Pancreas (tissue), 10 donors: ENCODE measurements at regions not wholly inside any gene's neighbourhood (a gene's known extent, or its start where the extent isn't known, plus 50 kb on each side); places are given as distances from the start of the nearest gene placed in this dataset.
"Not testable (repeated sequence)": the region's sequence is repeated elsewhere in the genome, so short reads cannot be mapped to it uniquely, and the experiment has no call there.

Experiments
- ATAC-seq, 4 donors: fragments of 200-7000 bp; cut with Tn5 transposase; one replicate each; pipeline versions ENCODE4 v1.8.0 to v1.9.1; 2020; ENCODE audit warnings: mild to moderate bottlenecking in 4 of 4, moderate library complexity in 4 of 4
- DNase-seq, 6 donors: peaks; one replicate each; pipeline ENCODE4 v3.0.0-alpha.2; 2020
- FAIRE-seq: peaks from 2 replicates; lab custom pipeline; 2012; peaks lifted over from hg19 to GRCh38; lab: Jason Lieb, UNC
- H3K27ac ChIP-seq, 4 donors: fragments of 200-600 bp; sonication (generic); 1 replicate in 3 of 4; 2 replicates in 1 of 4; pipeline versions ENCODE4 v1.5.0 to v1.8.0; 2020
- H3K27me3 ChIP-seq, 4 donors: fragments of 200-600 bp; one replicate each; pipeline ENCODE4 v1.8.0; 2021
- H3K36me3 ChIP-seq, 3 donors: fragments of 200-600 bp; sonication (generic) in 1 of 3; one replicate each; pipeline versions ENCODE4 v1.5.0 to v1.8.0; 2020 to 2021
- H3K4me1 ChIP-seq, 3 donors: fragments of 200-600 bp; one replicate each; pipeline ENCODE4 v1.8.0; 2021
- H3K4me3 ChIP-seq, 4 donors: fragments of 200-600 bp; sonication (generic) in 2 of 4; one replicate each; pipeline versions ENCODE4 v1.5.0 to v1.8.0; 2020 to 2021
- H3K9me3 ChIP-seq, 4 donors: fragments of 200-600 bp; one replicate each; pipeline ENCODE4 v1.8.0; 2021
- CTCF ChIP-seq, 4 donors: fragments of 200-600 bp; sonication (generic) in 3 of 4; IDR thresholded peaks; one replicate each; pipeline versions ENCODE4 v1.5.0 to v1.8.0; 2021; ENCODE audit warnings: antibody characterized with exemption in 4 of 4
- WGBS, 2 donors: extraction: QIAGEN DNeasy Blood & Tissue Kit; methylation state at CpG; one replicate each; pipeline ENCODE4 v1.1.7; 2013; 5-methylcytosine and 5-hydroxymethylcytosine counted together
- intact Hi-C, 3 donors: fragments of 100-400 bp; cut with DNase I; formaldehyde crosslinking; loops; one replicate each; pipeline versions ENCODE4 v1.11.1 to v1.14.2; 2022
- donor health status: healthy with polysubstance abuse.
- donor health status: DM: no; HTN: no; CAD: no; lungs with moderate emphysema.
- donor health status: DM: no; HTN: no; CAD: no.
- donor health status: control.
- donor health status: control.
- donor health status: Bipolar disorder and iron deficiency.
- donor health status: DM: yes; HTN: yes; CAD: no.
- donor health status: DM: no; HTN: no; CAD: no.
- donor health status: DM: no; HTN: no; CAD: no.
- donor health status: DM: yes; HTN: yes; CAD: no.

- WGBS, 2 donors: 74 to 82% methylated on average over 3 of the region's 3 CpGs
- Histone ChIP-seq H3K4me3 (no peak overlapping the region), H3K9me3 (no peaks in the 10 kb centered on the region), H3K4me1 (no peaks in the 10 kb centered on the region), H3K27ac (no peak overlapping the region), H3K27me3 (no peaks in the 10 kb centered on the region), H3K36me3 (no peaks in the 10 kb centered on the region)
- intact Hi-C loops: no loop called here
- FAIRE-seq (no peak), DNase-seq (no peak), ATAC-seq (peak in 2 of 4 donors; percentile 51 to 68)
- no peak for TF ChIP-seq CTCF (IDR thresholded peaks at IDR 0.05)
These were observed 580.8 kb downstream of the BNC2 start for GRCh38 chr9:16289639-16290038.

GRCh38 chr9:16290169-16290568, 580.3 kb downstream of the BNC2 start:
- H3K4me1 ChIP-seq: no peaks in the 10 kb centered on the region
- ATAC-seq (peak in 2 of 4 donors; percentile 23 to 25), FAIRE-seq (no peak), DNase-seq (no peak)
- no peak overlapping the region for H3K4me3 ChIP-seq
- no peaks in the 10 kb centered on the region for H3K36me3 ChIP-seq
- H3K27ac ChIP-seq: no peak overlapping the region
- no peaks in the 10 kb centered on the region for H3K9me3 ChIP-seq
- no peak for TF ChIP-seq CTCF (IDR thresholded peaks at IDR 0.05)
- no peaks in the 10 kb centered on the region for H3K27me3 ChIP-seq
- intact Hi-C loops: no loop called here
- 56 to 67% methylated on average over 5 of the region's 5 CpGs for WGBS, 2 donors

DNA sequence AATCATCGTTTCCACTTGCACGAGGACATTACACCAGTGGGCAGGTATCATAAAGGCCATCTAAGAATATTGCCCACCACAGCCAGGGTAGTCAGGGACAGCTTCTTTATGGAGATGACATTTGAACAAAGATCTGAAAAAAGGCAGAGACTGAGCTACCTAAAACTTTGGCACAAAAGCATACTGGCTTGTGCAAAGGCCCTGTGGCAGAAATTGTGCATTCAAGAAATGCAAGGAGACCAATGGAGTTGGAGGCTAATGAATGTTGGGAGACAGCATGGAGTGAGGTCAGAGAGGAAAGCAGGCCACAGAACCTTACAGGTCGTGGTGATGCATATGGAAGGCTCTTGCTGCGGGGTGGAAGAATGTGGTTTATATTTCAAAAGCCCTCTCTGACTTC, 578.5 kb downstream of the BNC2 start:
- FAIRE-seq: no peak
- TF ChIP-seq CTCF (IDR thresholded peaks at IDR 0.05): no peak
- WGBS, 2 donors: 79 to 93% methylated on average over 4 of the region's 4 CpGs
- H3K4me3 ChIP-seq: no peak overlapping the region
- H3K9me3 ChIP-seq: no peaks in the 10 kb centered on the region
- no peak for ATAC-seq
- intact Hi-C loops: no loop called here
- H3K36me3 ChIP-seq: no peaks in the 10 kb centered on the region
- no peaks in the 10 kb centered on the region for H3K4me1 ChIP-seq
- DNase-seq: no peak
- H3K27me3 ChIP-seq: no peaks in the 10 kb centered on the region
- H3K27ac ChIP-seq: no peak overlapping the region

DNA sequence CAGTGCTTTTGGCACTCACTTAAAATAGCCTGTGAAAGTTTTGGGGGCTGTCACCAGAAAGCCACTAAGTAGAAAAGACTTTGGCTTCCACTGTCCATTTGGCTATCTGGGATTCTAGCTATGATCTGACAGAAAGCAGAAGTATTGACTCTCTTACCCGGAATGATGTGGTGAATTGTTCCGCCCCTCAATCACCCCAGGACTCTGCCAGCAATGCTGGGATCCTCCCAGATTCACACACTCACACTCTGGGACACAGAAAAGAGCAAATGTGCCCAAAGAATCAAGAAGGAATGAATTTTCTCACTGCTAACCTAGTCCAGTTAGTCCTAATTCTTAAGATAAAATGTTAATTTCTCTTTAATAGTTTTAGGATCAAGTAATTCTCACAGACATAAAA, 576.9 kb downstream of the BNC2 start:
- FAIRE-seq (no peak), DNase-seq (no peak), ATAC-seq (no peak)
- WGBS, 2 donors: 53 to 61% methylated on average over 2 of the region's 2 CpGs
- no peak overlapping the region for H3K4me3 ChIP-seq
- H3K27ac ChIP-seq: no peak overlapping the region
- H3K27me3 ChIP-seq: no peaks in the 10 kb centered on the region
- TF ChIP-seq CTCF (IDR thresholded peaks at IDR 0.05): no peak
- peaks cover 0 to 3% (median 0%) of the 10 kb centered on the region in 4 donors for H3K9me3 ChIP-seq
- H3K4me1 ChIP-seq: no peaks in the 10 kb centered on the region
- no peaks in the 10 kb centered on the region for H3K36me3 ChIP-seq
- intact Hi-C loops: no loop called here

GRCh38 chr9:16294133-16294770, 576.2 kb downstream of the BNC2 start:
- WGBS, 2 donors: 65 to 73% methylated on average over 7 of the region's 7 CpGs
- Histone ChIP-seq H3K9me3 (peaks cover 0 to 3% (median 0%) of the 10 kb centered on the region in 4 donors), H3K27ac (no peak overlapping the region), H3K27me3 (no peaks in the 10 kb centered on the region), H3K36me3 (no peaks in the 10 kb centered on the region), H3K4me1 (no peaks in the 10 kb centered on the region), H3K4me3 (no peak overlapping the region)
- FAIRE-seq (no peak), ATAC-seq (no peak), DNase-seq (no peak)
- intact Hi-C loops: no loop called here
- TF ChIP-seq CTCF (IDR thresholded peaks at IDR 0.05): no peak

- WGBS, 2 donors: 69 to 84% methylated on average over 5 of the region's 5 CpGs
- ATAC-seq, intact Hi-C loops: not testable (repeated sequence)
These were observed 575.5 kb downstream of the BNC2 start for GRCh38 chr9:16294940-16295339.

DNA sequence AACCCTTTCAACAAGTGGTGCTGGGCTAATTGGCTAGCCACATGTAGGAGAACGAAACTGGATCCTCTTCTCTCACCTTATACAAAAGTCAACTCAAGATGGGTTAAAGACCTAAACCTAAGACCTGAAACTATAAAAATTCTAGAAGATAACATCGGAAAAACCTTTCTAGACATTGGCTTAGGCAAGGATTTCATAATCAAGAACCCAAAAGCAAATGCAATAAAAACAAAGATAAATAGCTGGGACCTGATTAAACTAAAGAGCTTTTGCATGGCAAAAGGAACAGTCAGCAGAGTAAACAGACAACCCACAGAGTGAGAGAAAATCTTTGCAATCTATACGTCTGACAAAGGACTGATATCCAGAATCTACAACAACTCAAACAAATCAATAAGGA, 571.1 kb downstream of the BNC2 start:
- H3K36me3 ChIP-seq, ATAC-seq, H3K4me1 ChIP-seq, H3K4me3 ChIP-seq, H3K27ac ChIP-seq, intact Hi-C loops, H3K9me3 ChIP-seq, H3K27me3 ChIP-seq, FAIRE-seq, DNase-seq: not testable (repeated sequence)
- 42 to 55% methylated on average over 3 of the region's 3 CpGs for WGBS, 2 donors

More at GRCh38 chr9:16294940-16295339, 575.5 kb downstream of the BNC2 start:
- not testable (repeated sequence) for FAIRE-seq, H3K36me3 ChIP-seq, H3K9me3 ChIP-seq, DNase-seq, H3K27me3 ChIP-seq, H3K27ac ChIP-seq, H3K4me1 ChIP-seq, H3K4me3 ChIP-seq
